A549 (cell line): ENCODE measurements at regions not wholly inside any gene's neighbourhood (a gene's known extent, or its start where the extent isn't known, plus 50 kb on each side); places are given as distances from the start of the nearest gene placed in this dataset.
"Not testable (repeated sequence)": the region's sequence is repeated elsewhere in the genome, so short reads cannot be mapped to it uniquely, and the experiment has no call there.

Experiments used
- CEBPB ChIP-seq, 2 experiments: fragments of >200 bp in 1 of 2; sonication (Bioruptor Twin) in 1 of 2; formaldehyde crosslinking in 1 of 2; IDR thresholded peaks; 2 replicates each; pipeline ENCODE4 v1.6.1; 2012 to 2016
- CTCF ChIP-seq: fragments of >200 bp; sonication (Bioruptor Twin); formaldehyde crosslinking; IDR thresholded peaks from 3 replicates; pipeline ENCODE4 v1.5.1; 2016
- NR3C1 ChIP-seq: fragments of >200 bp; sonication (Bioruptor Twin); formaldehyde crosslinking; IDR thresholded peaks from 3 replicates; pipeline ENCODE4 v1.6.1; 2017
- POLR2A ChIP-seq: IDR thresholded peaks from 2 replicates; pipeline ENCODE4 v1.6.1; 2012; ENCODE audit warnings: mild to moderate bottlenecking, low read length
- SMC3 ChIP-seq: fragments of >200 bp; sonication (Bioruptor Twin); formaldehyde crosslinking; IDR thresholded peaks from 3 replicates; pipeline ENCODE4 v1.6.1; 2018; ENCODE audit warnings: inconsistent platforms
- USF2 ChIP-seq: fragments of 450-650 bp; IDR thresholded peaks from 2 replicates; pipeline ENCODE4 v1.6.1; 2014; ENCODE audit warnings: antibody characterized with exemption
- ZC3H11A ChIP-seq: fragments of 450-650 bp; IDR thresholded peaks from 2 replicates; pipeline ENCODE4 v1.6.1; 2014; ENCODE audit warnings: antibody characterized with exemption, mild to moderate bottlenecking
- ZSCAN20 ChIP-seq: fragments of 250-450 bp; sonication (Bioruptor Pico); IDR thresholded peaks from 2 replicates; pipeline ENCODE4 v1.8.0; 2022; ENCODE audit warnings: mild to moderate bottlenecking, moderate library complexity
- TF ChIP-seq, protein P1 (sequence below): fragments of 200-600 bp; sonication (generic); IDR thresholded peaks from 2 replicates; pipeline ENCODE4 v1.6.1; 2016; ENCODE audit warnings: antibody characterized with exemption, mild to moderate bottlenecking, moderate library complexity
- TF ChIP-seq, protein P2 (sequence below): IDR thresholded peaks from 2 replicates; pipeline ENCODE4 v1.6.1; 2012
- TF ChIP-seq, protein P3 (sequence below): fragments of 150-350 bp; IDR thresholded peaks from 2 replicates; pipeline ENCODE4 v1.6.1; 2014; ENCODE audit warnings: low read depth, mild to moderate bottlenecking, low read length

- not testable (repeated sequence) for TF ChIP-seq CTCF; SMC3; USF2; ZSCAN20 (CRISPR knock-in tag); ZC3H11A; NR3C1; CEBPB (IDR thresholded peaks at IDR 0.05); POLR2A
- TF ChIP-seq, protein P1, sequence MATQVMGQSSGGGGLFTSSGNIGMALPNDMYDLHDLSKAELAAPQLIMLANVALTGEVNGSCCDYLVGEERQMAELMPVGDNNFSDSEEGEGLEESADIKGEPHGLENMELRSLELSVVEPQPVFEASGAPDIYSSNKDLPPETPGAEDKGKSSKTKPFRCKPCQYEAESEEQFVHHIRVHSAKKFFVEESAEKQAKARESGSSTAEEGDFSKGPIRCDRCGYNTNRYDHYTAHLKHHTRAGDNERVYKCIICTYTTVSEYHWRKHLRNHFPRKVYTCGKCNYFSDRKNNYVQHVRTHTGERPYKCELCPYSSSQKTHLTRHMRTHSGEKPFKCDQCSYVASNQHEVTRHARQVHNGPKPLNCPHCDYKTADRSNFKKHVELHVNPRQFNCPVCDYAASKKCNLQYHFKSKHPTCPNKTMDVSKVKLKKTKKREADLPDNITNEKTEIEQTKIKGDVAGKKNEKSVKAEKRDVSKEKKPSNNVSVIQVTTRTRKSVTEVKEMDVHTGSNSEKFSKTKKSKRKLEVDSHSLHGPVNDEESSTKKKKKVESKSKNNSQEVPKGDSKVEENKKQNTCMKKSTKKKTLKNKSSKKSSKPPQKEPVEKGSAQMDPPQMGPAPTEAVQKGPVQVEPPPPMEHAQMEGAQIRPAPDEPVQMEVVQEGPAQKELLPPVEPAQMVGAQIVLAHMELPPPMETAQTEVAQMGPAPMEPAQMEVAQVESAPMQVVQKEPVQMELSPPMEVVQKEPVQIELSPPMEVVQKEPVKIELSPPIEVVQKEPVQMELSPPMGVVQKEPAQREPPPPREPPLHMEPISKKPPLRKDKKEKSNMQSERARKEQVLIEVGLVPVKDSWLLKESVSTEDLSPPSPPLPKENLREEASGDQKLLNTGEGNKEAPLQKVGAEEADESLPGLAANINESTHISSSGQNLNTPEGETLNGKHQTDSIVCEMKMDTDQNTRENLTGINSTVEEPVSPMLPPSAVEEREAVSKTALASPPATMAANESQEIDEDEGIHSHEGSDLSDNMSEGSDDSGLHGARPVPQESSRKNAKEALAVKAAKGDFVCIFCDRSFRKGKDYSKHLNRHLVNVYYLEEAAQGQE: not testable (repeated sequence)
- TF ChIP-seq, protein P2, sequence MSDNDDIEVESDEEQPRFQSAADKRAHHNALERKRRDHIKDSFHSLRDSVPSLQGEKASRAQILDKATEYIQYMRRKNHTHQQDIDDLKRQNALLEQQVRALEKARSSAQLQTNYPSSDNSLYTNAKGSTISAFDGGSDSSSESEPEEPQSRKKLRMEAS: not testable (repeated sequence)
- TF ChIP-seq, protein P3, sequence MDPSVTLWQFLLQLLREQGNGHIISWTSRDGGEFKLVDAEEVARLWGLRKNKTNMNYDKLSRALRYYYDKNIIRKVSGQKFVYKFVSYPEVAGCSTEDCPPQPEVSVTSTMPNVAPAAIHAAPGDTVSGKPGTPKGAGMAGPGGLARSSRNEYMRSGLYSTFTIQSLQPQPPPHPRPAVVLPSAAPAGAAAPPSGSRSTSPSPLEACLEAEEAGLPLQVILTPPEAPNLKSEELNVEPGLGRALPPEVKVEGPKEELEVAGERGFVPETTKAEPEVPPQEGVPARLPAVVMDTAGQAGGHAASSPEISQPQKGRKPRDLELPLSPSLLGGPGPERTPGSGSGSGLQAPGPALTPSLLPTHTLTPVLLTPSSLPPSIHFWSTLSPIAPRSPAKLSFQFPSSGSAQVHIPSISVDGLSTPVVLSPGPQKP: not testable (repeated sequence)
Observed at GRCh38 chr5:105602406-105602805, 2039.8 kb upstream of the NUDT12 start.
